OCI-LY7 (cell line): ENCODE measurements at regions not wholly inside any gene's neighbourhood (a gene's known extent, or its start where the extent isn't known, plus 50 kb on each side); places are given as distances from the start of the nearest gene placed in this dataset.

Experiments used
- BruUV-seq: library from RNA; stranded (reverse); fragments of 400-500 nt; replicated peaks from 2 replicates; lab custom pipeline; 2021; lab: Mats Ljungman, UMichigan
- CTCF ChIA-PET: fragments of 300-600 bp; sonication (Branson Sonifier 250); formaldehyde crosslinking; loops from one replicate; lab custom pipeline; 2022; ENCODE audit warnings: antibody characterized with exemption; ENCODE audit not compliant: unreplicated experiment; lab: Charles Lee
- POLR2A ChIA-PET: fragments of 300-600 bp; sonication (Branson Sonifier 250); formaldehyde crosslinking; loops from one replicate; lab custom pipeline; 2022; ENCODE audit warnings: antibody characterized with exemption; lab: Charles Lee
- DNase-seq: peaks from one replicate; pipeline ENCODE4 v3.0.0-alpha.2; 2015; ENCODE audit warnings: low spot score
- H2AFZ ChIP-seq: fragments of 200-600 bp; sonication (generic), shearing (Covaris generic); 2 replicates; pipeline ENCODE4 v1.6.1; 2014; ENCODE audit warnings: mild to moderate bottlenecking, antibody characterized with exemption, low read length, moderate library complexity
- H3K27ac ChIP-seq: fragments of 200-600 bp; sonication (generic); 2 replicates; pipeline ENCODE4 v1.5.1; 2014; ENCODE audit warnings: mixed run types, low read depth, mild to moderate bottlenecking, moderate library complexity, low read length, inconsistent platforms; ENCODE audit not compliant: poor library complexity, severe bottlenecking
- H3K36me3 ChIP-seq: fragments of 200-600 bp; sonication (generic); 2 replicates; pipeline ENCODE4 v1.6.1; 2014; ENCODE audit warnings: mild to moderate bottlenecking, antibody characterized with exemption, low read length, moderate library complexity, mixed read lengths; ENCODE audit not compliant: insufficient read depth
- H3K4me1 ChIP-seq: fragments of 200-600 bp; sonication (generic); 2 replicates; pipeline ENCODE4 v1.5.1; 2014; ENCODE audit warnings: mild to moderate bottlenecking, low read length; ENCODE audit not compliant: insufficient read depth, poor library complexity, severe bottlenecking
- H3K4me2 ChIP-seq: fragments of 200-600 bp; sonication (generic); 2 replicates; pipeline ENCODE4 v1.6.1; 2014; ENCODE audit warnings: mild to moderate bottlenecking, low read length
- H3K4me3 ChIP-seq: fragments of 200-600 bp; sonication (generic); 2 replicates; pipeline ENCODE4 v1.5.1; 2014; ENCODE audit warnings: mild to moderate bottlenecking, low read depth, low read length; ENCODE audit not compliant: poor library complexity, severe bottlenecking
- H3K79me2 ChIP-seq: fragments of 200-600 bp; sonication (generic); 2 replicates; pipeline ENCODE4 v1.6.1; 2016; ENCODE audit warnings: low read depth, mild to moderate bottlenecking, low read length, moderate library complexity, mixed read lengths; ENCODE audit not compliant: insufficient read depth
- H3K9me2 ChIP-seq: fragments of 200-600 bp; sonication (generic); 2 replicates; pipeline ENCODE4 v1.6.1; 2016; ENCODE audit warnings: mild to moderate bottlenecking, low read length, mixed read lengths; ENCODE audit not compliant: insufficient read depth
- H3K9me3 ChIP-seq: fragments of 200-600 bp; sonication (generic); 2 replicates; pipeline ENCODE4 v1.6.1; 2014; ENCODE audit warnings: mild to moderate bottlenecking, mixed run types, low read length, mixed read lengths
- H4K20me1 ChIP-seq: fragments of 200-600 bp; sonication (generic); 2 replicates; pipeline ENCODE4 v1.6.1; 2014; ENCODE audit warnings: mild to moderate bottlenecking, antibody characterized with exemption, low read length, moderate library complexity, mixed read lengths; ENCODE audit not compliant: insufficient read depth
- CTCF ChIP-seq: fragments of 200-600 bp; sonication (generic); conservative IDR thresholded peaks from 2 replicates; pipeline ENCODE4 v1.5.1; 2014; ENCODE audit warnings: mild to moderate bottlenecking, antibody characterized with exemption, low read length, moderate library complexity, mixed read lengths
- EZH2phosphoT487 ChIP-seq: fragments of 200-600 bp; sonication (generic); IDR thresholded peaks from 2 replicates; pipeline ENCODE4 v1.6.1; 2018; ENCODE audit warnings: low read depth, borderline replicate concordance, mild to moderate bottlenecking, mixed run types, antibody characterized with exemption, low read length, moderate library complexity, mixed read lengths
- intact Hi-C: fragments of 100-400 bp; cut with micrococcal nuclease; formaldehyde crosslinking; loops from one replicate; pipeline ENCODE4 v1.10.0; 2022; ENCODE audit not compliant: unreplicated experiment

GRCh38 chr12:104846056-104846767, 111.9 kb downstream of the SLC41A2 start:
- Histone ChIP-seq H3K4me3 (no peak overlapping the region), H3K27ac (no peak overlapping the region), H3K9me2 (no peaks in the 10 kb centered on the region), H3K4me1 (no peaks in the 10 kb centered on the region), H4K20me1 (no peaks in the 10 kb centered on the region), H3K79me2 (no peaks in the 10 kb centered on the region), H3K9me3 (no peaks in the 10 kb centered on the region), H2AFZ (no peak overlapping the region), H3K4me2 (no peak overlapping the region), H3K36me3 (no peaks in the 10 kb centered on the region)
- BruUV-seq = no TSS peak
- intact Hi-C loops = no loop called here
- no peak for TF ChIP-seq CTCF
- no peak for TF ChIP-seq EZH2phosphoT487
- CTCF ChIA-PET = no interaction called here
- no peak for DNase-seq
- POLR2A ChIA-PET = no interaction called here

- Histone ChIP-seq H3K27ac (no peak overlapping the region), H3K4me3 (no peak overlapping the region), H3K4me1 (no peaks in the 10 kb centered on the region), H3K4me2 (no peak overlapping the region), H2AFZ (no peak overlapping the region), H4K20me1 (no peaks in the 10 kb centered on the region), H3K79me2 (no peaks in the 10 kb centered on the region), H3K9me3 (no peaks in the 10 kb centered on the region), H3K9me2 (no peaks in the 10 kb centered on the region), H3K36me3 (no peaks in the 10 kb centered on the region)
- DNase-seq = no peak
- BruUV-seq = no TSS peak
- TF ChIP-seq EZH2phosphoT487 (no peak), CTCF (no peak)
- ChIA-PET CTCF (no interaction called here), POLR2A (no interaction called here)
- intact Hi-C loops = no loop called here
Observed at GRCh38 chr12:104844123-104844522, 114.0 kb downstream of the SLC41A2 start.

GRCh38 chr12:104840262-104840661, 117.8 kb downstream of the SLC41A2 start:
- no peak overlapping the region for H3K27ac ChIP-seq
- H3K4me3 ChIP-seq = no peak overlapping the region
- intact Hi-C loops = no loop called here
- DNase-seq = no peak
- H3K4me2 ChIP-seq = no peak overlapping the region
- no peaks in the 10 kb centered on the region for H3K9me2 ChIP-seq
- no peaks in the 10 kb centered on the region for H3K79me2 ChIP-seq
- no TSS peak for BruUV-seq
- ChIA-PET POLR2A (interaction anchor here (0.6 to 1.0 kb wide), 3 partner anchors 11 to 647 kb away, joined by 3 read pairs; no protein-coding TSS in a partner anchor), CTCF (no interaction called here)
- H3K36me3 ChIP-seq = no peaks in the 10 kb centered on the region
- H4K20me1 ChIP-seq = no peaks in the 10 kb centered on the region
- H3K9me3 ChIP-seq = no peaks in the 10 kb centered on the region
- TF ChIP-seq CTCF = no peak
- no peak for TF ChIP-seq EZH2phosphoT487
- no peaks in the 10 kb centered on the region for H3K4me1 ChIP-seq
- no peak overlapping the region for H2AFZ ChIP-seq
